ENCODE measurements at regions not wholly inside any gene's neighbourhood (a gene's known extent, or its start where the extent isn't known, plus 50 kb on each side); places are given as distances from the start of the nearest gene placed in this dataset.
"Not testable (repeated sequence)": the region's sequence is repeated elsewhere in the genome, so short reads cannot be mapped to it uniquely, and the experiment has no call there.

GRCh38 chr14:106698620-106699267, 1172.4 kb downstream of the TMEM121 start:
- TF ChIP-seq CTCF, POLR2A (IDR thresholded peaks at IDR 0.05): not testable (repeated sequence)
